GM21717 (cell line): ENCODE measurements at regions not wholly inside any gene's neighbourhood (a gene's known extent, or its start where the extent isn't known, plus 50 kb on each side); places are given as distances from the start of the nearest gene placed in this dataset.

Experiments used
- ATAC-seq: cut with Tn5 transposase; IDR thresholded peaks from one replicate; pipeline ENCODE4 v1.9.1; 2021; ENCODE audit warnings: mild to moderate bottlenecking, moderate library complexity; ENCODE audit not compliant: unreplicated experiment

GRCh38 chr2:16117021-16117700, 176.8 kb downstream of the MYCN start:
- ATAC-seq: no peak

GRCh38 chr2:16115881-16116830, 175.8 kb downstream of the MYCN start:
- ATAC-seq: no peak

DNA sequence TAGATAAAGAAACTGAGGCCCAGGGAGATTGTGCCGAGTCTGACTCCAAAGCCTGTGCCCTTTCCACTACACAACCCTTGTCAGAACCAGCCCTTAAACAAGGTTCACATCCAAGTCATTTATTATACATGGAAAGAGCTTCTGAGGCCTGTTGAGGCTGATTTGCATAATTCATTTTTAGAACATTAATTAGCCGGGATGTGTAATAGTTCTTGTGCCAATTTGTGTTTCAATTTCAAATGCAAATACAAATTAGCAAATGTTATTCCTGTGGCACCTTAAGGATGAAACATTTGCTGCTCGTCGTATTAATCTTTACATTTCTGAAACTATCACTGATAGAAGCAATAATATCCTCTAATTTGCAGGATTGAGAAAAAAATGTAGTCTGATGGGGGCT, 174.9 kb downstream of the MYCN start:
- ATAC-seq: no peak

DNA sequence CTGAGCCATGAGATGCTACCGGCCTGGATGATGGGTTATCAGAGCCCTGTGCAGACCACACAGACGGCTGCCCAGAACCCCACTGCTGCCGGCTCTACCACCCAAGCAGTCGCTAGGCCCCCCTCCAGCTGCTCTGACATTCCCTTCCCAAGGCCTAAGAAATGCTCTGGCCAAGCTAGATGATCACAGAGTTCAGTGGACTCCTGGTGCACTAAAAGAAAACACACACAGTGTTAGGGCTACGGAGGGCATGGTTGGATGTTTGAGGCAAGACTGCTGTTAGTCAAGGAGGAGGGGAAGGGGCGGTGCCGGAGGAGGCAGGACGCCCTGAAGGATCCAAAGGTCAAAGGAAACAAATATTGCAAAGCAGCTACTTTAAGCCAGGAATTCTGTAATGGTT, 174.5 kb downstream of the MYCN start:
- ATAC-seq: no peak

- ATAC-seq: no peak
Measured at GRCh38 chr2:16114070-16114469, 173.7 kb downstream of the MYCN start.

DNA sequence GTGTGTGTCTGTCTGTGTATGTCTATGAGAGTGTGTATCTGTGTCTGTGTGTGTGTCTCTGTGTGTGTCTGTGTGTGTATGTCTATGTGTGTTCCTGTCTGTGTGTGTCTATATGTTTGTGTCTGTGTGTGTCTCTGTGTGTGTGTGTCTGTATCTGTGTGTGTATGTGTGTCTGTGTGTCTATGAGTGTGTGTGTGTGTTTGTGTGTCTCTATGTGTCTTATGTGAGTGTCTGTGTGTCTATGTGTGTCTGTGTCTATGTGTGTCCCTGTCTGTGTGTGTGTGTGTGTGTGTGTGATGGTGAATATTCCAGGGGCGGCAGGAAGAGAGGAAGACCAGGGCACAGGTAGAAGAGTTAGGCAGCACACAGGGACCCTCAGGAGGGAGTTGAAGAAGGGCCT, 173.2 kb downstream of the MYCN start:
- no peak for ATAC-seq

- ATAC-seq: no peak
Measured at GRCh38 chr2:16112972-16113560, 172.7 kb downstream of the MYCN start.

GRCh38 chr2:16112251-16112971, 172.1 kb downstream of the MYCN start:
- ATAC-seq: no peak

DNA sequence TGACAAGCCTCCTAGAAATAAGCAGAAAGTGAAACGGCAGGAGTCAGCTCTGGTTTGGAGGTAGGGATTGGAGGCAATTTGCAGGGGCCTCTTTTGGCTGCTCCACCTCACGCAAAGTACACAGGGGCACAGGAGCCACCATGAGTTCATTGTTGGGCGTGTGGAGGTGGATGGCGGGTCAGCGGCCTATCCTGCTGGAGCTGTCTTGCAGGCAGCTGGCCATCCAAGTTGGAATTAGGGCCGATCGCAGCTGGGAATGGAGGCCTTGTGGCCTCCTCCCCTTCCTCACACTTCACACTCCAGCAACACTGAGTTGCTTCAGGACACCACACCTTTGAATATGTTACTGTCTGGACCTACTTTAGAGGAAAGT, 171.5 kb downstream of the MYCN start:
- no peak for ATAC-seq

DNA sequence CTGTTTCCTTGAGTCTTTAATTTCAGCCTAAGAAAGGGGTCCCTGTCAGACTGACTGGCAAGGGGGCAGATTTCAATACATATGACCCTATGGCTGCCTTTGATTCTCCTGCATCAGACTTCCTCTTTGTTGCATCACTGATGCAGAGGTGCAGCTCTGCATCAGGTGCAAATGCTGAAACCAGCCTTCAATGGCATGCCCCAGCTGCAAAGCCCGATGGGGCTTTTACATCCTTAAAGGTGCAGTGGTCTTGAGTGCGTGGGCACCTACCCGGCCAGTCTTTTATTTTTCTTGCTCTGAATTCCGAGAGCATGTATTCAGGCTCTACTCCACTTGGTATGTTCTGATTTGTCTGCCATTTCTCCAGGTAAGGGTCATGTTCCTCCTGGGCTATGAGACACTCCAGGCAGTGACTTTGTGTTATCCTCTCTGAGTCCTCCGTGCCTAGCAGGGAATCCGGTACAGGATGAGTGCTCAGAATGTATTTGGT, 169.5 kb downstream of the MYCN start:
- no peak for ATAC-seq

GRCh38 chr2:16109368-16109820, 169.0 kb downstream of the MYCN start:
- no peak for ATAC-seq

DNA sequence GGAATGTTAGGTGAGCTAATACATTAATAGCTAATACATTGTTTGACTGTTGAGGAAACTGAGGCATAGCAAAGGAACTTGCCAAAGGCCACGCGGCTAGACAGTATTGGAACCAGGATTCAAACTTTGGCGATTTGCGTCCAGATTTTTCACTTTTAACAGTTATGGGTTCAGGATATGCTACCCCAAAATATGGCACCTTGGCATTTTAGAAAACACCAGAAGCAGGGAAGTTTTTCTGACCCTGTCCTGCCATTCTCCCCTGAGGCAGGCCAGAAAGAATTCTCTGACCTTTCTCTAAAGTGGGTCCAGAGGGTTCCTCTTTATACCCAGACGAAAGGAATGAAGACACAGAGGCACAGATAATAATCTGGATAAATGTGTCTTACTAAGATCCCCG, 166.9 kb downstream of the MYCN start:
- no peak for ATAC-seq

DNA sequence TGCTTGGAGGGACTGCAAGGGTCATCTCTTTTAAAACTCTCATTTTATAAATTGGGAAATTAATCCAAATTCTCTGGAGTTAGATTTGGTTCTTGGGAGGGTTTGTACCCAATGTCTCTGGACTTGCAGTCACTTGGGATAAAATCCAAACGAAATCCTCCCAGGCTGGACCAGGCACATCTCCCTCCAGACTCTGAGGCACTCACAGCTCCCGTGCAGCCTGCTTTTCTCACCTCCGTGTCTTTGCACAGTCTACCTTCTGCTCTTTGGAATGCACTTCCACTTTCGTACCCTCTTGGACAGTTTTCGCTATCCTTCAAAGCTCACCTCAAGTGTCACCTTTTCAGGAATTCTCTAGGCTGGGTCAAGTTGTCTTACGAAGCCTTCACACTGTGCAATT, 166.3 kb downstream of the MYCN start:
- no peak for ATAC-seq

- ATAC-seq: no peak
Measured at GRCh38 chr2:16105669-16106281, 165.4 kb downstream of the MYCN start.

GRCh38 chr2:16104949-16105668, 164.8 kb downstream of the MYCN start:
- no peak for ATAC-seq

GRCh38 chr2:16104315-16104948, 164.1 kb downstream of the MYCN start:
- no peak for ATAC-seq

- no peak for ATAC-seq
Measured at GRCh38 chr2:16103614-16104314, 163.4 kb downstream of the MYCN start.

DNA sequence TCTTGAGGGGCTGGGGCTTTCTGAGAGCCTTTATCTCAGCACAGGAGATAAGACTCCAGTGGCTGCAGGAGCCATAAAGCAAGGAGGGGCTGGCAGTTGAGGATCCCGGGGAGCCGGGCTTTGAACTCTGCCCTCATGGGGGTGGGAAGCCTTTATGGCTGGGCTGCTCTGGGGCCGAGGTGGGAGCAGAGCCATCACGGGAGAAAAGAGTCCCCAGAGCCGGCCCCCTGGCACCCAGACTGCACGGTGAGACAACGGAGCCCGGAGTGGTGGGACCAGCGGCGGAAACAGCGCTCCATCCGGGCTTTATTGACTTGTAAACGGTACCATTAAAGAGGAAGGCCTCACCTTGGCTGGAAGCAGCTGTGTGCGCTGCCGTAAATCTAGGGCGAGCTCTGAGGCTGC, 162.6 kb downstream of the MYCN start:
- no peak for ATAC-seq
